Nephron progenitor cell (in vitro differentiated cells): ENCODE measurements at regions not wholly inside any gene's neighbourhood (a gene's known extent, or its start where the extent isn't known, plus 50 kb on each side); places are given as distances from the start of the nearest gene placed in this dataset.

Source experiments
- DNase-seq: peaks from one replicate; pipeline ENCODE4 v3.0.0; 2021
- H3K27ac Mint-ChIP-seq: 2 replicates; pipeline ENCODE4 v1.8.0; 2021; ENCODE audit warnings: mild to moderate bottlenecking, moderate library complexity, mixed read lengths
- H3K27me3 Mint-ChIP-seq: 2 replicates; pipeline ENCODE4 v1.8.0; 2021; ENCODE audit warnings: mild to moderate bottlenecking, low read depth, mixed read lengths; ENCODE audit not compliant: poor library complexity
- H3K36me3 Mint-ChIP-seq: 2 replicates; pipeline ENCODE4 v1.8.0; 2021; ENCODE audit warnings: low read depth, mixed read lengths
- H3K4me1 Mint-ChIP-seq: 2 replicates; pipeline ENCODE4 v1.8.0; 2021; ENCODE audit warnings: mixed read lengths
- H3K4me3 Mint-ChIP-seq: 2 replicates; pipeline ENCODE4 v1.8.0; 2021; ENCODE audit warnings: mild to moderate bottlenecking, moderate library complexity, mixed read lengths
- H3K9me3 Mint-ChIP-seq: 2 replicates; pipeline ENCODE4 v1.8.0; 2021; ENCODE audit warnings: mild to moderate bottlenecking, moderate library complexity, mixed read lengths
- TF ChIP-seq, protein P1 (sequence below): fragments of 200-600 bp; sonication (generic); IDR thresholded peaks from 2 replicates; pipeline ENCODE4 v1.5.0; 2021; ENCODE audit warnings: antibody characterized with exemption

- Mint-ChIP-seq H3K9me3 (peaks cover 8% of the 10 kb centered on the region), H3K4me3 (no peak overlapping the region), H3K27me3 (peaks cover 4% of the 10 kb centered on the region), H3K36me3 (peaks cover 1% of the 10 kb centered on the region), H3K4me1 (peaks cover 50% of the 10 kb centered on the region), H3K27ac (peak overlapping the region; percentile 95)
- DNase-seq, result no peak
- TF ChIP-seq, protein P1, sequence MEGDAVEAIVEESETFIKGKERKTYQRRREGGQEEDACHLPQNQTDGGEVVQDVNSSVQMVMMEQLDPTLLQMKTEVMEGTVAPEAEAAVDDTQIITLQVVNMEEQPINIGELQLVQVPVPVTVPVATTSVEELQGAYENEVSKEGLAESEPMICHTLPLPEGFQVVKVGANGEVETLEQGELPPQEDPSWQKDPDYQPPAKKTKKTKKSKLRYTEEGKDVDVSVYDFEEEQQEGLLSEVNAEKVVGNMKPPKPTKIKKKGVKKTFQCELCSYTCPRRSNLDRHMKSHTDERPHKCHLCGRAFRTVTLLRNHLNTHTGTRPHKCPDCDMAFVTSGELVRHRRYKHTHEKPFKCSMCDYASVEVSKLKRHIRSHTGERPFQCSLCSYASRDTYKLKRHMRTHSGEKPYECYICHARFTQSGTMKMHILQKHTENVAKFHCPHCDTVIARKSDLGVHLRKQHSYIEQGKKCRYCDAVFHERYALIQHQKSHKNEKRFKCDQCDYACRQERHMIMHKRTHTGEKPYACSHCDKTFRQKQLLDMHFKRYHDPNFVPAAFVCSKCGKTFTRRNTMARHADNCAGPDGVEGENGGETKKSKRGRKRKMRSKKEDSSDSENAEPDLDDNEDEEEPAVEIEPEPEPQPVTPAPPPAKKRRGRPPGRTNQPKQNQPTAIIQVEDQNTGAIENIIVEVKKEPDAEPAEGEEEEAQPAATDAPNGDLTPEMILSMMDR, result no peak
These were observed 429.3 kb upstream of the CLINT1 start for GRCh38 chr5:158288272-158288657.

DNA sequence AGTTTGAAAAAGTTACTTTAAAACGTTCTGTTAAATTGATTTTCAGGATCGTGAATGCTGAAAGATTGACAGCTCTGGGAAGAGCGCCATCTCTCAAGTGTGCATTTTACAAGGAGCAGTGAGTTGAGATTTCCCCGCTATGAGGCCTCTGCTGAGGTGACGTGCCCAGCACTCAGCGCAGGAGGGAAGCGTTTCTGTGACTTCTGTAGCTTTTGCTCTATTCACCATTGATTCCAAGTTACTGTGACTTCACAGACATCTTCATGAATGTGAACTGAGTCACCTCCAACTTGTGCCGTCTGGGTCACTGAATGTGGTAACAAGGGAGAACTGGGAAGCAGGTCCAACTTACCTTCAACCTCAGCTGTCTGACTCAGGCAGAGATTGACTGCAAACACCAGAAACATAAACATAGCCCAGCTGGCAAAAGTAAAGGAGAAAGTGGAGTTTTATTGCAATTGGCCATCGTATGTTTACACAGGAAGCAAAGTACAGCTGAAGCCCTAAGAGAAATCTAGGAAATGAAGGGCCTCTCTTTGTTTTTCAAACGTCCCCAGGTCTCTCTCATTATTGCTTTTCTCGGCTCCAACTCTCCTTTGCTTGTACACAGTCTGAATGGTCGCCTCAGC is 428.8 kb upstream of the CLINT1 start:
- peaks cover 4% of the 10 kb centered on the region for H3K9me3 Mint-ChIP-seq

DNA sequence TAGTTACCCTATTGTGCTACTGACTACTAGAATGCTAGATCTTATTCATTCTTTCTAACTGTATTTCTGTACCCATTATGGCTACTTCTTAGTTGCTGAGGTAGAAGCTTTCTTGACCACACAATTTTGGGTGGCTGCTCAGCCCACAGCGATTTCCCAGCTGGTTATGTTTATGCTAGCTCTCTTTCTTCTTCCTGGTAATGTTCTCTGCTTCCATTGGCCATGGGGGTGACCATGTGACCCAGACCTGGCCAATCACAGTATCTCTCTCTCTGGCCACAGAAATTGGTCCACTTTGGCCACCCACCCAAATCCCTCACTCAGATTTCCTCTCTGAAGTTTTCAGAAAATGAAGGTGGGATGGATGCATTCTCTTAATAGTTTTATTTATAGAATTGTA is 427.9 kb upstream of the CLINT1 start:
- TF ChIP-seq, protein P1, result no peak
- peaks cover 4% of the 10 kb centered on the region for H3K27me3 Mint-ChIP-seq
- H3K4me1 Mint-ChIP-seq, result peaks cover 51% of the 10 kb centered on the region
- peaks cover 4% of the 10 kb centered on the region for H3K9me3 Mint-ChIP-seq
- no peak overlapping the region for H3K4me3 Mint-ChIP-seq
- no peak for DNase-seq
- no peaks in the 10 kb centered on the region for H3K36me3 Mint-ChIP-seq
- H3K27ac Mint-ChIP-seq, result no peak overlapping the region

More for the DNA sequence above, 428.8 kb upstream of the CLINT1 start:
- Mint-ChIP-seq H3K27me3 (peaks cover 4% of the 10 kb centered on the region), H3K36me3 (no peaks in the 10 kb centered on the region), H3K4me1 (peaks cover 51% of the 10 kb centered on the region), H3K27ac (peak overlapping the region; percentile 95), H3K4me3 (no peak overlapping the region)
- TF ChIP-seq, protein P1, result no peak
- DNase-seq, result no peak

DNA sequence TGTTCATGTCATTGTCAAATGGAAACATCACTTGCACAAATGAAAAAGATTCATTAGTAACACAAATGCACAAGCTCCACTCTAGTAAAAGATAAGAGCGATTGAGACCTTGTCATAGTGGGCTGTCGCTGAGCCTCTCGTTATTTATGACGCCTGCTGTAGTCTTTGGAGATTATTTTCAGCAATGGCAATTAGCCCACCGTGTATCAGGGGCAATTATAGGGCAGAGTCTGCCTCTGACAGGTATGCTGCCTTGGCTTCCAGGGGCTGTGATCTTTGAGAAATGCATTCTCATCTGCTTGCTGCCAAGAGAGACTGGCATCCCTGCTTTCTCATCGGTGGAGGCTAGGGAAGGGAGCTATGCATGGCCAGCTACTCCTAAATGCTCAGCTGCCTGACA is 426.8 kb upstream of the CLINT1 start:
- H3K4me1 Mint-ChIP-seq, result peaks cover 41% of the 10 kb centered on the region
- H3K9me3 Mint-ChIP-seq, result peaks cover 13% of the 10 kb centered on the region
- TF ChIP-seq, protein P1, result no peak
- H3K36me3 Mint-ChIP-seq, result peaks cover 6% of the 10 kb centered on the region
- DNase-seq, result no peak
- H3K27ac Mint-ChIP-seq, result no peak overlapping the region
- H3K4me3 Mint-ChIP-seq, result no peak overlapping the region
- peaks cover 4% of the 10 kb centered on the region for H3K27me3 Mint-ChIP-seq

GRCh38 chr5:158284242-158284641 is 425.3 kb upstream of the CLINT1 start:
- TF ChIP-seq, protein P1, result no peak
- Mint-ChIP-seq H3K27me3 (peaks cover 4% of the 10 kb centered on the region), H3K4me3 (no peak overlapping the region), H3K27ac (no peak overlapping the region), H3K36me3 (peaks cover 11% of the 10 kb centered on the region), H3K9me3 (peaks cover 21% of the 10 kb centered on the region), H3K4me1 (peaks cover 37% of the 10 kb centered on the region)
- no peak for DNase-seq

DNA sequence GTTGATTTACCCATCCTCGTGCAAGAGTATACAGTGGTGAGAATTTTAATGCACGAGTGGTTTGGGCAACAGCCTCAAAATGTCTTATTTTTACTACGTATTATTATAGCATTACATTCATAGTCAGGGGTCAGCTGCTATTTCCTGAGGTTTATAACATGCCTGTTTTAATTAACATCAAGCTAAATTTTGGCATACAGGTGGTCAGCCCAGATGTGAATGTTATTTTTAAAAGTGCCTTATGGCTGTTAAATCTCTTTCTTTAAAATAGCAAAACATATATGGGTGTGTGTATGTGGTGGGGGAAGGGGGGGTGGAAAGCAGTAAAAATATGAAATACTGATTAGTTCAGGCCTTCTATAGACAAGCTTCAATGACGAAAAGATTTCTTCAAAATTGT is 424.5 kb upstream of the CLINT1 start:
- peaks cover 21% of the 10 kb centered on the region for H3K9me3 Mint-ChIP-seq
- no peak for DNase-seq
- peaks cover 44% of the 10 kb centered on the region for H3K4me1 Mint-ChIP-seq
- H3K36me3 Mint-ChIP-seq, result peaks cover 11% of the 10 kb centered on the region
- H3K27me3 Mint-ChIP-seq, result peaks cover 4% of the 10 kb centered on the region
- H3K27ac Mint-ChIP-seq, result no peak overlapping the region
- TF ChIP-seq, protein P1, result no peak
- no peak overlapping the region for H3K4me3 Mint-ChIP-seq
